A673 (cell line): ENCODE measurements at regions not wholly inside any gene's neighbourhood (a gene's known extent, or its start where the extent isn't known, plus 50 kb on each side); places are given as distances from the start of the nearest gene placed in this dataset.

Source experiments
- EZH2 ChIP-seq: fragments of 200-600 bp; sonication (generic); IDR thresholded peaks from 2 replicates; pipeline ENCODE4 v1.6.1; 2017; ENCODE audit warnings: borderline replicate concordance, low read depth, mild to moderate bottlenecking, mixed read lengths, antibody characterized with exemption, low read length; ENCODE audit not compliant: poor library complexity, severe bottlenecking
- TF ChIP-seq, protein P1 (sequence below): fragments of 300-800, 200-600 bp; sonication (generic); conservative IDR thresholded peaks from 2 replicates; pipeline ENCODE4 v1.5.1; 2017; ENCODE audit warnings: low read depth, mild to moderate bottlenecking, antibody characterized with exemption, low read length, moderate library complexity, mixed read lengths

DNA sequence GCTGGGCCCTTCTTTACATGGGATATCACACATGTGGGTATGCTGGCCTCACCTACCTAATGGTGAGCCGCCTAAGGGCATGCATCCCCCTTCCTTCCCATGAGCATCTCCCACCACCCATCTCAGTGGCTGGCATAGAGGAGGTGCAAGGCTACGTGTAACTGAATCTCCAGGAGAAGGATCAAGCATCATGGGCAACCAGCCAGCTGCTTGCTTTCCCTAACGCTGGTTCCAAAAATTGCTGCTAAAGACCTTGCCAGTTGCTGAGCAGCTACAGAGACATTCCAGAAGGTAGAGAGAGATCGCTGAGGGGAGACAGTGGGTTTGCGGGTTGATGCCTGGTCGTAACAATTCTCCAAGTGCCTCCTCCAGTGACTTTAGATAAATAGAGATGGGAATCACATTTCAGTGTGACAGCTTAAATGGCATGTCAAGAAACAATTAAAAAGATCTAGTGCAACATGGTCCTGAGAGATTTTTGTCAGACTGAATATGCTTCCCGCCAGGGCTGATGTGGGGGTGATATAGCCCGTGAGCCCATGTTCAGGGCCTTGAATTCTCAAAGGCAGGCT, 378.4 kb upstream of the CDH5 start:
- TF ChIP-seq, protein P1, sequence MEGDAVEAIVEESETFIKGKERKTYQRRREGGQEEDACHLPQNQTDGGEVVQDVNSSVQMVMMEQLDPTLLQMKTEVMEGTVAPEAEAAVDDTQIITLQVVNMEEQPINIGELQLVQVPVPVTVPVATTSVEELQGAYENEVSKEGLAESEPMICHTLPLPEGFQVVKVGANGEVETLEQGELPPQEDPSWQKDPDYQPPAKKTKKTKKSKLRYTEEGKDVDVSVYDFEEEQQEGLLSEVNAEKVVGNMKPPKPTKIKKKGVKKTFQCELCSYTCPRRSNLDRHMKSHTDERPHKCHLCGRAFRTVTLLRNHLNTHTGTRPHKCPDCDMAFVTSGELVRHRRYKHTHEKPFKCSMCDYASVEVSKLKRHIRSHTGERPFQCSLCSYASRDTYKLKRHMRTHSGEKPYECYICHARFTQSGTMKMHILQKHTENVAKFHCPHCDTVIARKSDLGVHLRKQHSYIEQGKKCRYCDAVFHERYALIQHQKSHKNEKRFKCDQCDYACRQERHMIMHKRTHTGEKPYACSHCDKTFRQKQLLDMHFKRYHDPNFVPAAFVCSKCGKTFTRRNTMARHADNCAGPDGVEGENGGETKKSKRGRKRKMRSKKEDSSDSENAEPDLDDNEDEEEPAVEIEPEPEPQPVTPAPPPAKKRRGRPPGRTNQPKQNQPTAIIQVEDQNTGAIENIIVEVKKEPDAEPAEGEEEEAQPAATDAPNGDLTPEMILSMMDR, result no peak
- no peak for TF ChIP-seq EZH2
